A549 (cell line): ENCODE measurements at regions not wholly inside any gene's neighbourhood (a gene's known extent, or its start where the extent isn't known, plus 50 kb on each side); places are given as distances from the start of the nearest gene placed in this dataset.

ENCODE experiments used
- ATAC-seq, 2 experiments: fragments of 200-7000 bp in 1 of 2; fragments of >200 bp in 1 of 2; cut with Nextera tagmentation in 1 of 2; cut with Tn5 transposase in 1 of 2; 3 replicates each; pipeline versions ENCODE4 v1.8.0 to v1.9.1; 2018 to 2020; ENCODE audit warnings: mild to moderate bottlenecking in 1 of 2, moderate library complexity in 1 of 2
- CTCF ChIA-PET: fragments of 300-600 bp; sonication (Branson Sonifier 250); formaldehyde crosslinking; extraction: SDS; loops from one replicate; lab custom pipeline; 2021; ENCODE audit warnings: antibody characterized with exemption, inconsistent platforms; lab: Yijun Ruan, JAX
- POLR2A ChIA-PET: fragments of 350-600 bp; formaldehyde crosslinking; extraction: SDS; loops from one replicate; lab custom pipeline; 2021; ENCODE audit warnings: antibody characterized with exemption, inconsistent platforms; lab: Yijun Ruan, JAX
- DNase-seq, 2 experiments: peaks; one replicate each; pipeline versions ENCODE4 v3.0.0 to v3.0.0-alpha.2; 2011 to 2016; ENCODE audit warnings: low read depth in 1 of 2, low spot score in 1 of 2
- FAIRE-seq: peaks from 2 replicates; lab custom pipeline; 2011; peaks lifted over from hg19 to GRCh38; lab: Jason Lieb, UNC
- H3K27ac ChIP-seq, 2 experiments: fragments of >200 bp; sonication (Bioruptor Twin); formaldehyde crosslinking; 3 replicates each; pipeline ENCODE4 v1.5.1; 2016 to 2017
- H3K4me1 ChIP-seq: fragments of >200 bp; sonication (Bioruptor Twin); formaldehyde crosslinking; 3 replicates; pipeline ENCODE4 v1.6.1; 2016
- H3K4me2 ChIP-seq: fragments of >200 bp; sonication (Bioruptor Twin); formaldehyde crosslinking; 3 replicates; pipeline ENCODE4 v1.6.1; 2016
- H3K4me3 ChIP-seq: fragments of >200 bp; sonication (Bioruptor Twin); formaldehyde crosslinking; 3 replicates; pipeline ENCODE4 v1.5.1; 2016
- H3K9me3 ChIP-seq: fragments of >200 bp; sonication (Bioruptor Twin); formaldehyde crosslinking; 3 replicates; pipeline ENCODE4 v1.6.1; 2016
- BHLHE40 ChIP-seq: IDR thresholded peaks from 2 replicates; pipeline ENCODE4 v1.6.1; 2012; ENCODE audit warnings: low read depth, low read length, inconsistent platforms
- CHD2 ChIP-seq: fragments of 150-350 bp; IDR thresholded peaks from 2 replicates; pipeline ENCODE4 v1.6.1; 2014; ENCODE audit warnings: low read length; ENCODE audit not compliant: partially characterized antibody
- CHD4 ChIP-seq: fragments of 200-600 bp; sonication (generic); IDR thresholded peaks from 2 replicates; pipeline ENCODE4 v1.6.1; 2016; ENCODE audit warnings: antibody characterized with exemption, mild to moderate bottlenecking, borderline replicate concordance
- CTCF ChIP-seq: fragments of >200 bp; sonication (Bioruptor Twin); formaldehyde crosslinking; IDR thresholded peaks from 3 replicates; pipeline ENCODE4 v1.5.1; 2016
- E2F6 ChIP-seq: IDR thresholded peaks from 2 replicates; pipeline ENCODE4 v1.6.1; 2012; ENCODE audit warnings: low read depth, borderline replicate concordance
- EHMT2 ChIP-seq: fragments of 200-600 bp; sonication (generic); IDR thresholded peaks from 2 replicates; pipeline ENCODE4 v1.6.1; 2016; ENCODE audit warnings: antibody characterized with exemption, low read depth, mild to moderate bottlenecking, moderate library complexity
- ELK1 ChIP-seq: fragments of 150-350 bp; IDR thresholded peaks from 2 replicates; pipeline ENCODE4 v1.6.1; 2014; ENCODE audit warnings: low read depth, mild to moderate bottlenecking, low read length
- FOSL2 ChIP-seq, 2 experiments: fragments of 450-650 bp in 1 of 2; fragments of >200 bp in 1 of 2; sonication (Bioruptor Twin) in 1 of 2; formaldehyde crosslinking; IDR thresholded peaks; 2 replicates each; pipeline versions ENCODE4 v1.5.0 to v1.6.1; 2016 to 2020; ENCODE audit warnings: mild to moderate bottlenecking in 1 of 2, moderate library complexity in 1 of 2
- HDAC2 ChIP-seq: fragments of 200-600 bp; sonication (generic); IDR thresholded peaks from 2 replicates; pipeline ENCODE4 v1.6.1; 2016
- HEYL ChIP-seq: fragments of 250-450 bp; sonication (Bioruptor Pico); IDR thresholded peaks from 2 replicates; pipeline ENCODE4 v1.8.0; 2021; ENCODE audit warnings: mild to moderate bottlenecking, moderate library complexity
- HOXA7 ChIP-seq: fragments of 250-450 bp; sonication (Bioruptor Pico); IDR thresholded peaks from 2 replicates; pipeline ENCODE4 v1.5.0; 2020; ENCODE audit warnings: mild to moderate bottlenecking, moderate library complexity
- HOXB5 ChIP-seq: fragments of 250-450 bp; sonication (Bioruptor Pico); IDR thresholded peaks from 2 replicates; pipeline ENCODE4 v1.5.0; 2020; ENCODE audit warnings: mild to moderate bottlenecking, moderate library complexity
- JUN ChIP-seq, 2 experiments: fragments of >200 bp; sonication (Bioruptor Twin); formaldehyde crosslinking; IDR thresholded peaks; 2 replicates in 1 of 2; 3 replicates in 1 of 2; pipeline ENCODE4 v1.6.1; 2016 to 2017
- KDM5A ChIP-seq: fragments of 200-600 bp; sonication (generic); IDR thresholded peaks from 2 replicates; pipeline ENCODE4 v1.6.1; 2016; ENCODE audit warnings: antibody characterized with exemption, mild to moderate bottlenecking
- MAFK ChIP-seq: fragments of 450-650 bp; IDR thresholded peaks from 2 replicates; pipeline ENCODE4 v1.6.1; 2014; ENCODE audit not compliant: partially characterized antibody
- MAX ChIP-seq: IDR thresholded peaks from 2 replicates; pipeline ENCODE4 v1.6.1; 2012
- MYC ChIP-seq: IDR thresholded peaks from 2 replicates; pipeline ENCODE4 v1.6.1; 2012; ENCODE audit warnings: mild to moderate bottlenecking, inconsistent platforms, low read length, improper control_type of control experiment, borderline replicate concordance
- NFE2L2 ChIP-seq: fragments of 150-350 bp; conservative IDR thresholded peaks from 2 replicates; pipeline ENCODE4 v1.6.1; 2014; ENCODE audit warnings: low read length
- NPAS2 ChIP-seq: fragments of 250-450 bp; sonication (Bioruptor Pico); IDR thresholded peaks from 2 replicates; pipeline ENCODE4 v1.8.0; 2022; ENCODE audit warnings: mild to moderate bottlenecking, moderate library complexity, borderline replicate concordance
- PBX3 ChIP-seq: IDR thresholded peaks from 2 replicates; pipeline ENCODE4 v1.6.1; 2012
- PHF8 ChIP-seq: fragments of 200-600 bp; sonication (generic); IDR thresholded peaks from 2 replicates; pipeline ENCODE4 v1.6.1; 2016; ENCODE audit warnings: low read depth, mild to moderate bottlenecking, antibody characterized with exemption, moderate library complexity, borderline replicate concordance
- RCOR1 ChIP-seq: fragments of 150-350 bp; IDR thresholded peaks from 2 replicates; pipeline ENCODE4 v1.6.1; 2014; ENCODE audit warnings: antibody characterized with exemption, low read length, low read depth
- RFX5 ChIP-seq: fragments of 450-650 bp; IDR thresholded peaks from 2 replicates; pipeline ENCODE4 v1.7.1; 2014; ENCODE audit warnings: antibody characterized with exemption, mild to moderate bottlenecking, moderate library complexity
- SMC3 ChIP-seq: fragments of >200 bp; sonication (Bioruptor Twin); formaldehyde crosslinking; IDR thresholded peaks from 3 replicates; pipeline ENCODE4 v1.6.1; 2018; ENCODE audit warnings: inconsistent platforms
- SREBF2 ChIP-seq: fragments of 450-650 bp; IDR thresholded peaks from 2 replicates; pipeline ENCODE4 v1.6.1; 2014; ENCODE audit warnings: mild to moderate bottlenecking, moderate library complexity
- TP53 ChIP-seq: fragments of 250-450 bp; sonication (Bioruptor Pico); IDR thresholded peaks from 2 replicates; pipeline ENCODE4 v1.5.0; 2021; ENCODE audit warnings: mild to moderate bottlenecking, moderate library complexity
- USF2 ChIP-seq: fragments of 450-650 bp; IDR thresholded peaks from 2 replicates; pipeline ENCODE4 v1.6.1; 2014; ENCODE audit warnings: antibody characterized with exemption
- ZNF302 ChIP-seq: fragments of 250-450 bp; sonication (Bioruptor Pico); IDR thresholded peaks from 2 replicates; pipeline ENCODE4 v1.9.0; 2021; ENCODE audit warnings: inconsistent platforms, mild to moderate bottlenecking, moderate library complexity
- ZSCAN20 ChIP-seq: fragments of 250-450 bp; sonication (Bioruptor Pico); IDR thresholded peaks from 2 replicates; pipeline ENCODE4 v1.8.0; 2022; ENCODE audit warnings: mild to moderate bottlenecking, moderate library complexity
- WGBS: methylation state at CpG from one replicate; pipeline ENCODE4 v1.1.6; 2017; ENCODE audit errors: missing lambda C conversion rate; 5-methylcytosine and 5-hydroxymethylcytosine counted together

- no peak overlapping the region for H3K27ac ChIP-seq
- POLR2A ChIA-PET, result no interaction called here
- FAIRE-seq (no peak), ATAC-seq (no peak), DNase-seq (no peak)
- no peak overlapping the region for H3K4me2 ChIP-seq
- H3K9me3 ChIP-seq, result no peaks in the 10 kb centered on the region
- TF ChIP-seq RFX5, result no peak
- TF ChIP-seq TP53 (CRISPR knock-in tag), result no peak
- TF ChIP-seq PHF8, result no peak
- no peak for TF ChIP-seq MAFK
- TF ChIP-seq FOSL2 (IDR thresholded peaks at IDR 0.05), result no peak
- TF ChIP-seq FOSL2 (CRISPR knock-in tag; IDR thresholded peaks at IDR 0.05), result no peak
- TF ChIP-seq ELK1, result no peak
- no peak for TF ChIP-seq NPAS2
- no peak for TF ChIP-seq NFE2L2
- TF ChIP-seq HOXB5 (CRISPR knock-in tag), result no peak
- H3K4me1 ChIP-seq, result no peaks in the 10 kb centered on the region
- H3K4me3 ChIP-seq, result no peak overlapping the region
- CTCF ChIA-PET, result interaction anchor here (1.5 kb wide), 1 partner anchor 11 kb away, joined by 5 read pairs; no protein-coding TSS in a partner anchor
- WGBS, result 11% methylated on average over 3 of the region's 3 CpGs
These were observed 76.9 kb upstream of the API5 start for GRCh38 chr11:43234881-43235280.

GRCh38 chr11:43238341-43238740, 73.5 kb upstream of the API5 start:
- FAIRE-seq (no peak), ATAC-seq (no peak), DNase-seq (no peak)
- ChIA-PET CTCF (no interaction called here), POLR2A (no interaction called here)
- H3K4me1 ChIP-seq, result no peaks in the 10 kb centered on the region
- H3K9me3 ChIP-seq, result no peaks in the 10 kb centered on the region
- no peak overlapping the region for H3K4me2 ChIP-seq
- H3K27ac ChIP-seq, result no peak overlapping the region
- 48% methylated on average over 3 of the region's 3 CpGs for WGBS
- no peak overlapping the region for H3K4me3 ChIP-seq
- TF ChIP-seq E2F6 (no peak), SMC3 (no peak), NPAS2 (no peak), ZNF302 (CRISPR knock-in tag) (no peak), ELK1 (no peak), HOXA7 (CRISPR knock-in tag) (no peak), HDAC2 (no peak), PBX3 (no peak), EHMT2 (no peak), RCOR1 (no peak), MYC (no peak), CHD4 (no peak)

- H3K4me2 ChIP-seq, result no peak overlapping the region
- DNase-seq (no peak), ATAC-seq (no peak), FAIRE-seq (no peak)
- ChIA-PET POLR2A (no interaction called here), CTCF (no interaction called here)
- no peaks in the 10 kb centered on the region for H3K4me1 ChIP-seq
- H3K9me3 ChIP-seq, result no peaks in the 10 kb centered on the region
- 2% methylated on average over 3 of the region's 3 CpGs for WGBS
- H3K27ac ChIP-seq, result no peak overlapping the region
- no peak overlapping the region for H3K4me3 ChIP-seq
- TF ChIP-seq CTCF (no peak), CHD2 (no peak), KDM5A (no peak), USF2 (no peak), MAX (no peak), HOXA7 (CRISPR knock-in tag) (no peak), SREBF2 (no peak), HOXB5 (CRISPR knock-in tag) (no peak), ZNF302 (CRISPR knock-in tag) (no peak), RCOR1 (no peak), JUN (IDR thresholded peaks at IDR 0.05) (no peak), MAFK (no peak), ZSCAN20 (CRISPR knock-in tag) (no peak), HEYL (CRISPR knock-in tag) (no peak), NPAS2 (no peak), RFX5 (no peak), CHD4 (no peak), BHLHE40 (no peak), TP53 (CRISPR knock-in tag) (no peak)
These were observed 72.0 kb upstream of the API5 start for GRCh38 chr11:43239791-43240190.
